ENCODE measurements at regions not wholly inside any gene's neighbourhood (a gene's known extent, or its start where the extent isn't known, plus 50 kb on each side); places are given as distances from the start of the nearest gene placed in this dataset.

GRCh38 chr14:87229131-87229530 is 763.9 kb downstream of the GALC start:
- no peak for DNase-seq

GRCh38 chr14:87217023-87217422 is 776.0 kb downstream of the GALC start:
- DNase-seq = no peak

GRCh38 chr14:87214558-87214957 is 778.4 kb downstream of the GALC start:
- no peak for DNase-seq

- no peak for DNase-seq
Measured at GRCh38 chr14:87207756-87208155, 785.2 kb downstream of the GALC start.

GRCh38 chr14:87205811-87206210 is 787.2 kb downstream of the GALC start:
- DNase-seq = no peak

- no peak for DNase-seq
Measured at GRCh38 chr14:87203346-87203745, 789.6 kb downstream of the GALC start.

GRCh38 chr14:87199381-87199780 is 793.6 kb downstream of the GALC start:
- DNase-seq = no peak

GRCh38 chr14:87196436-87196835 is 796.5 kb downstream of the GALC start:
- DNase-seq = no peak

GRCh38 chr14:87187786-87188185 is 805.2 kb downstream of the GALC start:
- DNase-seq = no peak

- DNase-seq = no peak
Measured at GRCh38 chr14:87186737-87187136, 806.2 kb downstream of the GALC start.

- no peak for DNase-seq
Measured at GRCh38 chr14:87185961-87186560, 806.9 kb downstream of the GALC start.

GRCh38 chr14:87184180-87184579 is 808.8 kb downstream of the GALC start:
- no peak for DNase-seq

GRCh38 chr14:87181288-87181687 is 811.7 kb downstream of the GALC start:
- no peak for DNase-seq

GRCh38 chr14:87179936-87180335 is 813.0 kb downstream of the GALC start:
- no peak for DNase-seq

- DNase-seq = no peak
Measured at GRCh38 chr14:87178277-87178676, 814.7 kb downstream of the GALC start.

- no peak for DNase-seq
Measured at GRCh38 chr14:87175175-87175574, 817.8 kb downstream of the GALC start.

GRCh38 chr14:87171141-87171540 is 821.8 kb downstream of the GALC start:
- no peak for DNase-seq

GRCh38 chr14:87170179-87170578 is 822.8 kb downstream of the GALC start:
- no peak for DNase-seq

GRCh38 chr14:87169362-87169761 is 823.6 kb downstream of the GALC start:
- DNase-seq = no peak

GRCh38 chr14:87161502-87161901 is 831.5 kb downstream of the GALC start:
- no peak for DNase-seq

- no peak for DNase-seq
Measured at GRCh38 chr14:87160989-87161388, 832.0 kb downstream of the GALC start.

GRCh38 chr14:87158283-87158682 is 834.7 kb downstream of the GALC start:
- no peak for DNase-seq

- DNase-seq = no peak
Measured at GRCh38 chr14:87156878-87157277, 836.1 kb downstream of the GALC start.

GRCh38 chr14:87155856-87156488 is 837.0 kb downstream of the GALC start:
- DNase-seq = no peak

GRCh38 chr14:87153901-87154300 is 839.1 kb downstream of the GALC start:
- no peak for DNase-seq

All from CD4-positive, alpha-beta T cell treated with Interleukin-4 for 1 hour (primary cell).